ENCODE measurements at regions not wholly inside any gene's neighbourhood (a gene's known extent, or its start where the extent isn't known, plus 50 kb on each side); places are given as distances from the start of the nearest gene placed in this dataset.

DNA sequence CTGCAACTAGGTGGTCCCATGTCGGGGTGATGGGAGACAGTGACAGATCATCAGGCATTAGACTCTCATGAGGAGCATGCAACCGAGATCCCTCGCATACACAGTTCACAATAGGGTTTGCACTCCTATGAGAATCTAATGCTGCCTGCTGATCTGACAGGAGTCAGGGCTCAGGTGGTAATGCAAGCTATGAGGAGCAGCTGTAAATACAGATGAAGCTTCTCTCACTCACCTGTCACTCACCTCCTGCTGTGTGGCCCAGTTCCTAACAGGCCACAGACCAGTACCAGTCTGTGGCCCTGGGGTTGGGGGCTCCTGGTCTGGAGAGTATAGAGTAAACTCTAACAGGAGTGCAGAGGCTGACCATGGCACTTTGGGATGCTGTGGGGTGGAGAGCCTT is 209.2 kb downstream of the DLEU7 start:
- no peaks in the 10 kb centered on the region for H3K9me3 ChIP-seq
- DNase-seq = no peak
- H3K27me3 ChIP-seq = no peaks in the 10 kb centered on the region
- H3K4me3 ChIP-seq (ENCODE audit: low read depth, low read length) = no peak overlapping the region
- no peaks in the 10 kb centered on the region for H3K4me1 ChIP-seq
- H3K36me3 ChIP-seq = no peaks in the 10 kb centered on the region
- TF ChIP-seq CTCF (IDR thresholded peaks at IDR 0.05; ENCODE audit: low read depth, low read length) = no peak

DNA sequence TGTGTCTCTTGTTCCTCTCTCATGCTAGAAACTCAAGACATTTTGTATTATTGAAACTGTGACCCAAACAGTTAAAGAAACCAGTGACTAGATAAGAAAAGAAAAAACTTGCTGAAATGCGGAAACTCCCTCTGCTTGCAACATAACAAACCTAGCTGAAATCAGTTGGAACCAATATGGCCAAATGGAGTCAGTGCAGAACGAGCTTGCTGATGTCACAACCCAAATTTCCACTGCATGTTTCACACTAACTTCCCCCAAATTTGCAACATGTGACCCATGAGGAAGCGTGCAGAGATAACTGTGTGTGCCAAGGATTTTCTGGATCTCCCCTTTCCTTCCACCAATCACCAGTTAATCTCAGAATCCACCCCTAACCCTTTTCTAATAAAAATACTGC is 208.0 kb downstream of the DLEU7 start:
- no peak for TF ChIP-seq CTCF (IDR thresholded peaks at IDR 0.05; ENCODE audit: low read depth, low read length)
- H3K9me3 ChIP-seq = no peaks in the 10 kb centered on the region
- no peak overlapping the region for H3K4me3 ChIP-seq (ENCODE audit: low read depth, low read length)
- H3K36me3 ChIP-seq = no peaks in the 10 kb centered on the region
- DNase-seq = no peak
- no peaks in the 10 kb centered on the region for H3K27me3 ChIP-seq
- no peaks in the 10 kb centered on the region for H3K4me1 ChIP-seq

- H3K36me3 ChIP-seq = no peaks in the 10 kb centered on the region
- no peaks in the 10 kb centered on the region for H3K4me1 ChIP-seq
- no peak overlapping the region for H3K4me3 ChIP-seq (ENCODE audit: low read depth, low read length)
- TF ChIP-seq CTCF (IDR thresholded peaks at IDR 0.05; ENCODE audit: low read depth, low read length) = no peak
- no peaks in the 10 kb centered on the region for H3K27me3 ChIP-seq
- DNase-seq = no peak
- H3K9me3 ChIP-seq = no peaks in the 10 kb centered on the region
These were observed 207.3 kb downstream of the DLEU7 start for GRCh38 chr13:50636007-50636704.

DNA sequence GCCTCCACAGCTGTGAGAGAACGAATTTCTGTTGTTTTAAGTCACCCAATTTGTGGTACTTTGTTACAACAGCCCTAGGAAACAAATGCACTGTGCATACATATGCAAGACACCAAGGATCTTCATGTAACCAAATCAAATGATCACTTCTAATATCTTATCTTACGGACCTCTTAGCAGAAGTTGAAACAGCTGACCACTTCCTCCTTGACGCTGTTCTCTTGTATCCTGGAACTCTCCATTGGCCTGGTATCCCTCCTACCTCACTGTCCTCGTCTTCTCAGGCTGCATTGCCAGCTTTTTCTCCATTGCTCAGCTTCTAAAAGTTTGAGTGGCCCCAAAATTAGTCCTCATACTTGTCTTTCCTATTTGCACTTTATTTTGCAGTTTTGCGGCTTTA is 200.4 kb downstream of the DLEU7 start:
- Histone ChIP-seq H3K9me3 (no peaks in the 10 kb centered on the region), H3K4me3 (ENCODE audit: low read depth, low read length) (no peak overlapping the region), H3K27me3 (no peaks in the 10 kb centered on the region), H3K4me1 (no peaks in the 10 kb centered on the region; the same call in 1 of the 2 replicates), H3K36me3 (no peaks in the 10 kb centered on the region)
- DNase-seq = no peak
- TF ChIP-seq CTCF (IDR thresholded peaks at IDR 0.05; ENCODE audit: low read depth, low read length) = no peak

- Histone ChIP-seq H3K9me3 (no peaks in the 10 kb centered on the region), H3K4me3 (ENCODE audit: low read depth, low read length) (no peak overlapping the region), H3K36me3 (no peaks in the 10 kb centered on the region), H3K4me1 (no peaks in the 10 kb centered on the region; the same call in 1 of the 2 replicates), H3K27me3 (no peaks in the 10 kb centered on the region)
- TF ChIP-seq CTCF (IDR thresholded peaks at IDR 0.05; ENCODE audit: low read depth, low read length) = no peak
- no peak for DNase-seq
These were observed 199.2 kb downstream of the DLEU7 start for GRCh38 chr13:50644081-50644871.

DNA sequence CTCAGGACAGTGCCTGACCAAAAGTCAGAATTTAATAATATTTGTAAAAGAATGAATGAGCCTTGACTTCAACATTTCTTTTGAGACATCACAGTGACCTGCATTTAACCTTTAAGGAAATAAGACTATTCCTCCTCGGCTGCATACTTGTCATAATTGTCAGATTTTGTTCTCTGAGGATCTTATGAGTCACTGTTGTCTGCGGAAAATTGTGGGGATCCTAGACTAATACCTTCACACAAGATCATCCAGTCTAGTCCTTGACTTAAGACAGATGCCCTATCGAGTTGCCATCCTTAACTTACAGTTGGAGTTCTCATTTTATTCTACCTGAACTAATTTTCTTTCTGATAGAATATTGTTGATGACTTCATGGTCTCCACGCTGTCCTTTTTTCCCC is 198.4 kb downstream of the DLEU7 start:
- TF ChIP-seq CTCF (IDR thresholded peaks at IDR 0.05; ENCODE audit: low read depth, low read length) = no peak
- no peaks in the 10 kb centered on the region for H3K27me3 ChIP-seq
- H3K9me3 ChIP-seq = no peaks in the 10 kb centered on the region
- H3K4me3 ChIP-seq (ENCODE audit: low read depth, low read length) = no peak overlapping the region
- H3K4me1 ChIP-seq = no peaks in the 10 kb centered on the region; the same call in 1 of the 2 replicates
- no peaks in the 10 kb centered on the region for H3K36me3 ChIP-seq
- no peak for DNase-seq
